ENCODE measurements at regions not wholly inside any gene's neighbourhood (a gene's known extent, or its start where the extent isn't known, plus 50 kb on each side); places are given as distances from the start of the nearest gene placed in this dataset.

DNA sequence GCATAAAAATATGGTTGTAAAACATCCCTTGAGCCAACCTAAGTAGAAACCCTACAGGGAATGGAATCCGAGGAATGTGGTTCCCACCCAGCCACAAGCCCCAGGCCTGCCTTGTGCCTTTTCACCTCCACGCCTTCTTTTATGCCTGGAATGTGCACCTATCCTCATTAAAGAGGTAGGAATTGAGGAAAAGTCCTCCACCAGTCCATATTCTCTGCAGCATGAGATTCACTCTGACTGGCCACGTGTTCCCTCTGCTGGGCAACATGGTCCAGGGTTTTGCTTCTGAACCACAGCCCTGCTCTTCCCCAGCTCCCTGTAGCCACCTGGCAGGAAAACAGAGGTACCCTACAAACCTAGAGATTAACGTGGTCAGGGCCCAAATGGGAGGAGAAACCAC lies 787.9 kb upstream of the RAB6C start:
- TF ChIP-seq, protein P1, sequence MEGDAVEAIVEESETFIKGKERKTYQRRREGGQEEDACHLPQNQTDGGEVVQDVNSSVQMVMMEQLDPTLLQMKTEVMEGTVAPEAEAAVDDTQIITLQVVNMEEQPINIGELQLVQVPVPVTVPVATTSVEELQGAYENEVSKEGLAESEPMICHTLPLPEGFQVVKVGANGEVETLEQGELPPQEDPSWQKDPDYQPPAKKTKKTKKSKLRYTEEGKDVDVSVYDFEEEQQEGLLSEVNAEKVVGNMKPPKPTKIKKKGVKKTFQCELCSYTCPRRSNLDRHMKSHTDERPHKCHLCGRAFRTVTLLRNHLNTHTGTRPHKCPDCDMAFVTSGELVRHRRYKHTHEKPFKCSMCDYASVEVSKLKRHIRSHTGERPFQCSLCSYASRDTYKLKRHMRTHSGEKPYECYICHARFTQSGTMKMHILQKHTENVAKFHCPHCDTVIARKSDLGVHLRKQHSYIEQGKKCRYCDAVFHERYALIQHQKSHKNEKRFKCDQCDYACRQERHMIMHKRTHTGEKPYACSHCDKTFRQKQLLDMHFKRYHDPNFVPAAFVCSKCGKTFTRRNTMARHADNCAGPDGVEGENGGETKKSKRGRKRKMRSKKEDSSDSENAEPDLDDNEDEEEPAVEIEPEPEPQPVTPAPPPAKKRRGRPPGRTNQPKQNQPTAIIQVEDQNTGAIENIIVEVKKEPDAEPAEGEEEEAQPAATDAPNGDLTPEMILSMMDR (conservative IDR thresholded peaks at IDR 0.05 in 1 of 2, IDR thresholded peaks at IDR 0.05 in 1 of 2; ENCODE audit: low read depth in 1 of 2, low read length in 2 of 2) = no peak
- no peak for TF ChIP-seq EZH2 (IDR thresholded peaks at IDR 0.05; ENCODE audit: low read length, missing control alignments)
